Left cardiac atrium (tissue), 4 donors: ENCODE measurements at regions not wholly inside any gene's neighbourhood (a gene's known extent, or its start where the extent isn't known, plus 50 kb on each side); places are given as distances from the start of the nearest gene placed in this dataset.

Source experiments
- ATAC-seq, 2 donors: fragments of 200-7000 bp; cut with Tn5 transposase; one replicate each; pipeline ENCODE4 v1.9.1; 2020; ENCODE audit warnings: mild to moderate bottlenecking in 2 of 2, moderate library complexity in 2 of 2
- DNase-seq: peaks from one replicate; pipeline ENCODE4 v3.0.0-alpha.2; 2020
- intact Hi-C, 2 donors: fragments of 100-400 bp; cut with DNase I; formaldehyde crosslinking; loops; one replicate each; pipeline versions ENCODE4 v1.14.1 to v1.15.1; 2022 to 2023
- donor health status: DM: no; HTN: yes; CAD: no.
- donor health status: DM: no; HTN: yes; CAD: no; lungs with severe emphysema.
- donor health status: DM: yes; HTN: yes; CAD: no.
- donor health status: Dilated cardiomyopathy.

- ATAC-seq = no peak
- intact Hi-C loops = no loop called here
- DNase-seq = no peak
Observed at GRCh38 chr17:73932216-73932749, 271.2 kb upstream of the RPL38 start.

GRCh38 chr17:73933164-73933766 is 270.2 kb upstream of the RPL38 start:
- intact Hi-C loops = no loop called here
- ATAC-seq (no peak), DNase-seq (no peak)

DNA sequence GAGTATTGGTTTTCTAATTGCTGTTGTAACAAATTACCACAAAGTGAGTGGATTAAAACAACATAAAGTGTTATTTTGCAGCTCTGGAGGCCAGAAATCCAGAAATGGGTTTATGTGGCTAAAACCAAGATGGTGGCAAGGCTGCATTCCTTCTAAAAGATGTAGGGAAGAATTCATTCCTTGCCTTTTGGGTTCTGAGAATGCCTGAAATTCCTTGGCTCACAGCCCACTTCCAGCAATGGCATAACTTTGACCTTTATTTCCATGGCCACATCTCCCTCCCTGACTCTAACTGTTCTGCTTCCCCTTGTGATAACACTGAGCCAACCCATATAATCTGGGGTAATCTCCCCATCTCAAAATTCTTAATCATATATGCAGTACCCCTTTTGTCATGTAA is 269.6 kb upstream of the RPL38 start:
- intact Hi-C loops = no loop called here
- ATAC-seq (no peak), DNase-seq (no peak)

DNA sequence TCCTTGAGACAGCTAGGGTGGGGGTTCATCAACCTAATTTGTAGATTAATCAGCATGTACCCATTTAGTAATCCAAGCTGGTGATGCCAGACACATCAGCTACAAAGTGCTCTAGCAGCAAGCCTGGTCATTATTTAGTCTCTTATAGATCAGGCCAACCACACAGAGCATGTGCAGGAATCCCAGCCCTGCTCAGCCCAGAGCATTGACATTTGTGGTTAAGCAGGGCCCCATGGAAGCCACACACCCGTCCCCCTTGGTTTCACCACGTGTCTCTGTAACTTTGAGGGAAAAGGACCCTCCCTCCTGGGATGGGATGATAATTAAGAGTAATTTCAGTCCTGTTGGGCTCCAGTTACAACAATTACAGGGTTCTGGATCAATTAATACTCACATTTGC is 268.8 kb upstream of the RPL38 start:
- ATAC-seq (no peak), DNase-seq (no peak)
- intact Hi-C loops = no loop called here

DNA sequence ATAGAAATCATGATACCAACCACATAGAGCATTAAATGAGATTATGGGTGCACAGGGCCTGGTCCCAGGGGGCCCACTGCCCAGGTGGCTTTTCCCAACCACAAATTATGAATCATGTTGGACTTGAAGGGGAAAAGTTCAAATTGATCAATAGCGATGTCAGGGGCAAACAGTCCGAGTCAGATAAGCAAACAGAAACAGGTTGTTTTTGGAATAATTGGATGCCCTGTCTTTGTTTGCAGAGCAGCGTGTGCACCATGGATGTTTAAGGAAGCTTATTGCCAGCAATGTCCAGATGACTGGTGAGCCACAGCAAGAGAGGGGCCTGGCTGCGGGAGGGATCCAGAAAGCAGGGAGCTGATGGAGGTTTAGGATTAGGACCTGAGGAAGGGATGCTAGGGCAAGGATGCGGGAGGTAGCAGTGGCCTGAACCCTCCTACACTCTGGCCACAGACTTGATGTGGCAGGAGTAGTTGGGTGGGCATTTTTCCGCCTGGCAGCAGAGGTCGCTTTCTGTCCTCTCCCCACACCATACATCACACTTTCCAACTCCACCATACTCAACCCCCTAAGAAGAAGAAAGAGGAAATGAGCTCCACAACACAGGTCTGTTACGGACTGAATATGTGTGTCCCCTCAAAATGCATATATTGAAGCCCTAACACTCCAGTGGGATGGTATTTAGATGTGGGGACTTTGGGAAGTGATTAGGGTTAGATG is 266.4 kb upstream of the RPL38 start:
- DNase-seq (no peak), ATAC-seq (no peak)
- intact Hi-C loops = no loop called here

DNA sequence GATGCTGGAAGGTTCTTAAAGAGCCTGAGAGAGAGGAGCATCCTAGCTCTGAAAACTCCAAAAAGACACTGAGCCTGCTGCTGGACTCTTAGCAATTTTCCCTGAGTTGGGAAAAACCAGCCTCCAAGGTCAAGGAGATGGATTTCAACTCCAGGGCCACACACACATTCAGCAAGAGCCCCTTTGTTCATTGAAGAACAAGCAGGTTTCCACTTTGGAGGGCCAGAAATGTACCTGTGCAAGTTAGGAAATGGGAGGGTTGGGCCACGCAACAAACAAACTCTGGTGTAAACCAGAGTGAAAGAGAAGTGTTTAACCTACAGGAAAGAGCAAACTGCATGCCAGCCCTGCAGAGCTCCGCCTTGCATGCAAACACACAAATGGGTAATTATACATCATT is 264.8 kb upstream of the RPL38 start:
- DNase-seq (no peak), ATAC-seq (no peak)
- intact Hi-C loops = no loop called here

DNA sequence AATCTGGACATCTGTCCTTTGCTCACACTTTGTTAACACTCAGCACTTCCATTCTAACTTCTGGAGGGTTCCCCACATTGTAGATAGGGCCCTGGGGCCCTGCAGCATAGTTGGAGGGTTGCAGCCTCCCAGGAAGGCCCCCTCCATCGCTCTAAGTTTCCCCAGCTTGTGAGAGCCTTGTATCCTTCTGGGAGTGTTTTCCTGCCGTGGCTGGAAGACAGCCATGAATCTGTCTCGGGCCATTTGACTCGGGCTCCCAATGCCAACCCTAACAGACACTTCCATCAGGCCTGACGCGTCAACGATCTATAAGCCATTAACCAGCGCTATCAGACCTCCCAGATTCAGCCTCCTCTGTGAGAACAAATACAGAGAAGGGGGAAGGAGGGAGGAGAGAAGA is 263.7 kb upstream of the RPL38 start:
- intact Hi-C loops = loop anchor here in 1 of 2 donors (10.0 kb wide), 1 partner anchor 495 kb away; no protein-coding TSS in a partner anchor
- no peak for DNase-seq
- no peak for ATAC-seq

- ATAC-seq (no peak), DNase-seq (no peak)
- intact Hi-C loops = loop anchor here in 1 of 2 donors (10.0 kb wide), 1 partner anchor 496 kb away; no protein-coding TSS in a partner anchor
Observed at GRCh38 chr17:73940511-73940910, 263.0 kb upstream of the RPL38 start.

DNA sequence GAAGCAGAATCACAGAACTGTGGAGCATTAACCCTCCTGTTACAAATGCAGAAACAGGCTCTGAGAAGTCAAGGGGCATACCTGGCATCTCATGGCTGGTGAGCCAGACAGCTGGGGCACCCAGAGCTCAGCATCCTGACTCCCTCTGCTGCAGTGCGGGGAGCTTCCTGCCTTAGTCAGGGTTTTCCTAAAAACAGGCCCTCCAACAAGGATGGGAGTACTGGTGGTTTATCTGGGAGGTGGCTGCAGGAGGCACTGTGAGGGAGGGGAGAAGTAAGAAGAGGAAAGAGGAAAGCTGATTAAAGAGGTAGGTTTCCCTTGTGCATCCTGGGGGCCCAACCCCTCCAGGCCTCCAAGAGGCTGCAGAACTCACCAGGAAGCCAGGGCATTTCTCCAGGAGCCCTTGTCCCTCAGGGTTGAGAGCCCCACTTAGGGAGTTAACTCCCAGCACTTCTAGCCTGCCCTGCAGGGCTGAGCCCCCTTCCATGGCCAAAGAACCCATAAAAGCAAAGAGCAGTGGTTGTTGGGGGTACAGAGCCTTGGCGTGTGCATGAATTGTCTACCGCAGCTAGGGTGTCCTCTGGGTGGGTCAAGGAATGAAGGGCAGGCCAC is 261.5 kb upstream of the RPL38 start:
- intact Hi-C loops = loop anchor here in 1 of 2 donors (10.0 kb wide), 1 partner anchor 497 kb away; no protein-coding TSS in a partner anchor
- DNase-seq = no peak
- ATAC-seq = no peak

GRCh38 chr17:73942703-73943415 is 260.6 kb upstream of the RPL38 start:
- DNase-seq (no peak), ATAC-seq (no peak)
- intact Hi-C loops = loop anchor here in 1 of 2 donors (10.0 kb wide), 1 partner anchor 498 kb away; no protein-coding TSS in a partner anchor

DNA sequence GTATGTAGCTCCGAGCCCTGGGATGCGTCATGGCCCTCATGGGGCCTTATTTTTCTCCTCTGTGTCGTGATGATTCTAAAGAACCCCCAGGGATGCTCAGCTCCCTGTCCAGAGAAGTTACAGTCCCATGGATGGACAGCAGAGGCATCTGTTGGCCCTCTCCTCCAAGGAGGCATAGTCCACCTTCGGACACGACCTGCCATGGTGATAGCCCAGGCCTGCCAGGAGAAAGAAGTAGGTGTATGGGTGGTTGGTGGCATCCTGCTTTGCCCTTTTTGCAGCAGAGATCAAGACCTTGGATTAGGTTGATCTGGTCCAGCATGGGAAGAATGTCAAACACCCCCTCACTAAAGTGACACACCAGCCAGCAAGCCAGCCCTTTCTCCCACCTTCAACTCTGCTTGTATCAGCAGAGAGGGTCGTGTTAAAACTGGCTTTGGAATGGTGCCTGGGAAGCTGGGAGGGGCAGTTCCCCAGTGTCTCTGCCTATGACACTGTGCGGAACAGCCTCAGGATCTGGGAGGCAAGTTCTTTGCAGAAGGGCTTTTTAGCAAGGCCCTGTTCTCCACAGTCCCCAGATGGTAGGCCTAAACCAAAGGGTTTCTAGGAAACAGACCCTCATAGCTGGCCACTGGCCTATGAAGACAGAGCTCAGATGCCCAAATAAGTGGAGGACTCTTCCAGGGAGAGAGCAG is 259.9 kb upstream of the RPL38 start:
- no peak for ATAC-seq
- intact Hi-C loops = loop anchor here in 1 of 2 donors (10.0 kb wide), 1 partner anchor 499 kb away; no protein-coding TSS in a partner anchor
- DNase-seq = no peak

DNA sequence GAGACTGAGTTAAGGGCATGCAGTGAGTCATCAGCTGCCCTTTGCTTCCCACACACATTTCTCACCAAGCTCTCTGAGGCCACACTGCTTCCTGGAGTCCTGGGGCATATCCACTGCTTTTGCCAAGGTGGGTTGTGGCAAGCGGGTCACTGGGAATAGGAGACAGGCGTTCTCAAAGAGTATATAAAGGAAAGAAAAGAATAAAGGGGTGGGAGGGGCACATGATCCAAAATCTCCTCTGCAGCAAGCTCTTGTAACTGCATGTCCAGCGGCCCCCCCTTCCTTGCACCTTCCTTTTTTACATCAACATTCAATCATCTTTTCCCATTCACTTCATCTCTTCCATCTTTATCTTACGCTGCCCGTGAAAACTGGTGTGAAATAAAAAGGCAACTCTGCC is 259.1 kb upstream of the RPL38 start:
- intact Hi-C loops = loop anchor here in 1 of 2 donors (10.0 kb wide), 1 partner anchor 500 kb away; no protein-coding TSS in a partner anchor
- DNase-seq (no peak), ATAC-seq (no peak)

GRCh38 chr17:73947281-73947965 is 256.1 kb upstream of the RPL38 start:
- intact Hi-C loops = loop anchor here in 1 of 2 donors (10.0 kb wide), 1 partner anchor 503 kb away; no protein-coding TSS in a partner anchor
- ATAC-seq (no peak), DNase-seq (no peak)

DNA sequence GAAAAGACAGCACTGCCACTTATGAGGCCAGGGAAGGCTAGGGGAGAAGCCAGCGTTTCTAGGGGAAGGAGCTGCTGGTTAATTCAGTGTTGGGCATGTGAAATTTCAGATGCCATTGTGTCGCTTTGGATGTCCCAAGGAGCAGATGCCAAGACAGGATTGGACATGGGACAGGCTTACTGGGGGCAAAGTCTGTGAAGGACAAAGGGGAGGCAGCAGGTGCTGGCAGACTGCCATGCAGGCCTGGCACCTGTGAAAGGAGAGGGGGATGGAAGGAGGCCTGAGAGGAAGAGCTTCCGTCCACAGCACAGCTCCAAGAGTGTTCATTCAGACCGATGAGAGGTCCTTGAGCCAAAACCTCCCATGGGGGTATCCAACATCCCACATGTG is 255.5 kb upstream of the RPL38 start:
- no peak for DNase-seq
- intact Hi-C loops = loop anchor here in 1 of 2 donors (10.0 kb wide), 1 partner anchor 503 kb away; no protein-coding TSS in a partner anchor
- no peak for ATAC-seq

DNA sequence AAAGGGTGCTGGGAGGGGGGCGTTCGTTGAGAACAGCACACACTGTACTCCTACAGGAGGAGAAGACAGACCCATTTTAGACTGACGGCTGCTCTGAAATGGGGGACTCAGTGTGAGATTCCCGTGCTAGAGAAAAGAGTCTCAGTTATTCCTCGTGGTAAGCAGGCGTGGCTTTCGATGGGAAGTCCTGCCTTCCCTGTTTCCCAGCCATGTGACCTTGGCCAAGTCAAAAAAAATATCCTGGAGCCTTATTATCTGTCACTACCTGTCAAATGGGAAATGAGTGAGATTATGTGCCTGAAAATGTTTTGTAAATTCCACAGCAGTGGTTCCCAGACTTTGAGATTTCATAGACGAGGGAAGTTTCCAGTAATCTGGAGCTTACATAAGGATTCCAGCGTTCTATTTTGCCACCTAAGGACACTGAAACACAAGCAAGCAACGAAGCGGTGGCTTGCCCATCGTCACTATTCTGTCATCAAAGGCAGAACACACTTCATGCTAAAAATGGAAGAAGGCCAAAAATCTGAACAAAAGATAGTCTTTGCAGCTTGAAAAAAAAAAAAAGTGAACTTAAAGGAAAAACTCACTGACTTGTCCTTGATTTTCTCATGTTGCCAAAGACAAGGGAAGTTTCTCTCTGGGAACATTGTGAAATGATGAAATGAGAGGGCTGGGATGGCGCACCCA is 253.4 kb upstream of the RPL38 start:
- no peak for ATAC-seq
- intact Hi-C loops = loop anchor here in 1 of 2 donors (5.0 to 10.0 kb wide), 2 partner anchors 298 to 505 kb away; no protein-coding TSS in a partner anchor
- DNase-seq = no peak

- DNase-seq = no peak
- intact Hi-C loops = loop anchor here in 1 of 2 donors (5.0 kb wide), 1 partner anchor 298 kb away; no protein-coding TSS in a partner anchor
- ATAC-seq = no peak
Observed at GRCh38 chr17:73950593-73950914, 252.9 kb upstream of the RPL38 start.

GRCh38 chr17:73952082-73952479 is 251.4 kb upstream of the RPL38 start:
- ATAC-seq = peak in 1 of 2 donors; percentile 16
- intact Hi-C loops = loop anchor here in 1 of 2 donors (5.0 kb wide), 1 partner anchor 300 kb away; no protein-coding TSS in a partner anchor
- DNase-seq = no peak
